ENCODE measurements at regions not wholly inside any gene's neighbourhood (a gene's known extent, or its start where the extent isn't known, plus 50 kb on each side); places are given as distances from the start of the nearest gene placed in this dataset.

GRCh38 chr21:15152591-15152990 is 87.8 kb upstream of the NRIP1 start:
- no peak for TF ChIP-seq CTCF (IDR thresholded peaks at IDR 0.05)
- no peak for DNase-seq
- H3K9me3 ChIP-seq: no peaks in the 10 kb centered on the region
- no peak overlapping the region for H3K27ac ChIP-seq
- no peaks in the 10 kb centered on the region for H3K27me3 ChIP-seq
- intact Hi-C loops (cut with DNase I): no loop called here
- H3K4me3 ChIP-seq: no peak overlapping the region
- ATAC-seq: no peak
- H3K36me3 ChIP-seq: no peaks in the 10 kb centered on the region
- H3K4me1 ChIP-seq: no peaks in the 10 kb centered on the region

DNA sequence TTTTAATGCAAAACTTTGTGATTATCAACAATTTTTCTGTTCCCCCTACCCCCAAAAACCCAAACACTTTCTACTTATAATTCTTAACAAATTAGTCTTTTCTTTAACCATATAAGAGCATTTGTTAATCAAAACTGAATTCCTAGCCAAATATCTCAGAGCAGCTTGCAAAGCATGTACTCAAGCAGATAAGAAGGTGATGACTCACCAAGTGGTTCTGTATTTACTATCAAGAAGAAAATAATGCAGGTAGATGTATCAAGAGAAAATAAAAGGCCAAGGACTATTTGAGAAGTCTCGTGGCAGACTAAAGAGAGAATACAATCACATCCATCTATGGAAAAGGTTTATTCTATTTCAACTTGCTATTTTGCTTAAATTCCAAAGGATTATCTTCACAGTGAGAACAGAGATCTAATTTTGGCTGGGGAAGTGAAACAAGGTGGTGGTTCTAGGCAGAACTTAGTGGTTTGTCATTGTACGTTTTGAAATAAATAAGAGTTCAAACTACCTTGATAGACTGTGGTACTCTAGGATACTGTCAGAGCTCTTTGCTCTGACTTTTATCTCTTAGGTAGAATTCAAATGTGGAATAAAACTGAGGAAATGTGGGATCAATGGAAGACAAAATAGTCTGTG is 94.7 kb upstream of the NRIP1 start:
- no peaks in the 10 kb centered on the region for H3K36me3 ChIP-seq
- ATAC-seq: no peak
- TF ChIP-seq CTCF (IDR thresholded peaks at IDR 0.05): no peak
- no peak overlapping the region for H3K27ac ChIP-seq
- DNase-seq: no peak
- intact Hi-C loops (cut with DNase I): no loop called here
- H3K27me3 ChIP-seq: no peaks in the 10 kb centered on the region
- no peak overlapping the region for H3K4me3 ChIP-seq
- no peaks in the 10 kb centered on the region for H3K9me3 ChIP-seq
- peaks cover 6% of the 10 kb centered on the region for H3K4me1 ChIP-seq

- no peaks in the 10 kb centered on the region for H3K9me3 ChIP-seq
- H3K27ac ChIP-seq: no peak overlapping the region
- DNase-seq: no peak
- peaks cover 6% of the 10 kb centered on the region for H3K4me1 ChIP-seq
- H3K4me3 ChIP-seq: no peak overlapping the region
- no peak for TF ChIP-seq CTCF (IDR thresholded peaks at IDR 0.05)
- no peaks in the 10 kb centered on the region for H3K36me3 ChIP-seq
- no peaks in the 10 kb centered on the region for H3K27me3 ChIP-seq
- intact Hi-C loops (cut with DNase I): no loop called here
- ATAC-seq: no peak
These were observed 95.3 kb upstream of the NRIP1 start for GRCh38 chr21:15160136-15160535.

DNA sequence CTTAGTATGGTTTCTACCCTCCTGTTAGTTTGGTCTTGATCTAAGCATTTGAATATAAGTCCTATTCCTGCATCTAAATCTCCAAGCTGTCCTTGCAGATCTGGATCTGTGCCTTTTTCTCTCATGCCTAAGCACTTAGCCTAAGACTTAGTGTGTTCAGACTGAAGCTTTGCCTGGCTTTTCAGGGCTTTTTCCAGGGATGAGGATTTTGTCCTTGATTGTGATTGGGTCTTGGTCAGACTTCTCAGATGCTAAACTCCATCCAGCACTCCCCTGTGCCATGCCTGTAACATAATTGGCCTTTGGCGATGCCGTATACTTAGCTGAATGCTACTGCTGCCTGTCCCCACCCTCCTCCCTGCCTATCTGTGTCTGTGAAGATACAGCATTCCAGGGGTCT is 98.1 kb upstream of the NRIP1 start:
- no peaks in the 10 kb centered on the region for H3K36me3 ChIP-seq
- DNase-seq: no peak
- H3K4me3 ChIP-seq: no peak overlapping the region
- H3K9me3 ChIP-seq: no peaks in the 10 kb centered on the region
- no peak for ATAC-seq
- intact Hi-C loops (cut with DNase I): no loop called here
- H3K4me1 ChIP-seq: peaks cover 6% of the 10 kb centered on the region
- H3K27me3 ChIP-seq: no peaks in the 10 kb centered on the region
- TF ChIP-seq CTCF (IDR thresholded peaks at IDR 0.05): no peak
- H3K27ac ChIP-seq: no peak overlapping the region

GRCh38 chr21:15164273-15164672 is 99.5 kb upstream of the NRIP1 start:
- no peak for TF ChIP-seq CTCF (IDR thresholded peaks at IDR 0.05)
- Histone ChIP-seq H3K27ac (no peak overlapping the region), H3K9me3 (no peaks in the 10 kb centered on the region), H3K27me3 (no peaks in the 10 kb centered on the region), H3K4me1 (peaks cover 5% of the 10 kb centered on the region), H3K36me3 (no peaks in the 10 kb centered on the region), H3K4me3 (no peak overlapping the region)
- no peak for ATAC-seq
- intact Hi-C loops (cut with DNase I): no loop called here
- no peak for DNase-seq
